HEK293T (cell line): ENCODE measurements at regions not wholly inside any gene's neighbourhood (a gene's known extent, or its start where the extent isn't known, plus 50 kb on each side); places are given as distances from the start of the nearest gene placed in this dataset.

Experiments used
- CTCF ChIA-PET: fragments of 350-600 bp; formaldehyde crosslinking; extraction: SDS; loops from one replicate; lab custom pipeline; 2021; ENCODE audit warnings: antibody characterized with exemption, inconsistent platforms; lab: Yijun Ruan, JAX
- POLR2A ChIA-PET: fragments of 350-600 bp; formaldehyde crosslinking; extraction: SDS; loops from one replicate; lab custom pipeline; 2020; ENCODE audit warnings: antibody characterized with exemption, inconsistent platforms; lab: Yijun Ruan, JAX
- DNase-seq: peaks from one replicate; pipeline ENCODE4 v3.0.0; 2012; ENCODE audit warnings: mixed read lengths; ENCODE audit errors: extremely low spot score
- ARNT ChIP-seq: fragments of 450-650 bp; IDR thresholded peaks from 2 replicates; pipeline ENCODE4 v1.6.1; 2017; ENCODE audit warnings: mild to moderate bottlenecking
- BHLHE40 ChIP-seq: fragments of 450-650 bp; IDR thresholded peaks from 2 replicates; pipeline ENCODE4 v1.6.1; 2016; ENCODE audit warnings: mild to moderate bottlenecking, moderate library complexity, borderline replicate concordance
- CTBP1 ChIP-seq: fragments of 450-650 bp; IDR thresholded peaks from 2 replicates; pipeline ENCODE4 v1.6.1; 2016; ENCODE audit warnings: borderline replicate concordance
- ELF4 ChIP-seq: fragments of 450-650 bp; IDR thresholded peaks from 2 replicates; pipeline ENCODE4 v1.6.1; 2017; ENCODE audit warnings: antibody characterized with exemption
- FOXA1 ChIP-seq: fragments of 450-650 bp; IDR thresholded peaks from 2 replicates; pipeline ENCODE4 v1.6.1; 2016; ENCODE audit warnings: mild to moderate bottlenecking
- FOXK2 ChIP-seq: fragments of 450-650 bp; IDR thresholded peaks from 2 replicates; pipeline ENCODE4 v1.6.1; 2016; ENCODE audit warnings: mild to moderate bottlenecking
- FOXM1 ChIP-seq: fragments of 450-650 bp; IDR thresholded peaks from 2 replicates; pipeline ENCODE4 v1.6.1; 2017; ENCODE audit warnings: mild to moderate bottlenecking, borderline replicate concordance
- HDGF ChIP-seq: fragments of 450-650 bp; IDR thresholded peaks from 2 replicates; pipeline ENCODE4 v1.6.1; 2017; ENCODE audit warnings: antibody characterized with exemption, borderline replicate concordance
- L3MBTL2 ChIP-seq: fragments of 450-650 bp; conservative IDR thresholded peaks from 2 replicates; pipeline ENCODE4 v1.6.1; 2016; ENCODE audit warnings: mild to moderate bottlenecking
- LEF1 ChIP-seq: fragments of 450-650 bp; IDR thresholded peaks from 2 replicates; pipeline ENCODE4 v1.6.1; 2017; ENCODE audit warnings: mild to moderate bottlenecking, borderline replicate concordance
- NFRKB ChIP-seq: fragments of 450-650 bp; IDR thresholded peaks from 2 replicates; pipeline ENCODE4 v1.6.1; 2016; ENCODE audit warnings: mild to moderate bottlenecking, moderate library complexity
- SP1 ChIP-seq: fragments of 450-650 bp; IDR thresholded peaks from 2 replicates; pipeline ENCODE4 v1.6.1; 2017
- SUZ12 ChIP-seq: fragments of 450-650 bp; IDR thresholded peaks from 2 replicates; pipeline ENCODE4 v1.6.1; 2016; ENCODE audit warnings: mild to moderate bottlenecking
- TARDBP ChIP-seq: fragments of 450-650 bp; IDR thresholded peaks from 2 replicates; pipeline ENCODE4 v1.6.1; 2016
- ZNF384 ChIP-seq: fragments of 450-650 bp; IDR thresholded peaks from 2 replicates; pipeline ENCODE4 v1.6.1; 2016
- TF ChIP-seq, protein P1 (sequence below): fragments of 450-650 bp; IDR thresholded peaks from 2 replicates; pipeline ENCODE4 v1.6.1; 2016

DNA sequence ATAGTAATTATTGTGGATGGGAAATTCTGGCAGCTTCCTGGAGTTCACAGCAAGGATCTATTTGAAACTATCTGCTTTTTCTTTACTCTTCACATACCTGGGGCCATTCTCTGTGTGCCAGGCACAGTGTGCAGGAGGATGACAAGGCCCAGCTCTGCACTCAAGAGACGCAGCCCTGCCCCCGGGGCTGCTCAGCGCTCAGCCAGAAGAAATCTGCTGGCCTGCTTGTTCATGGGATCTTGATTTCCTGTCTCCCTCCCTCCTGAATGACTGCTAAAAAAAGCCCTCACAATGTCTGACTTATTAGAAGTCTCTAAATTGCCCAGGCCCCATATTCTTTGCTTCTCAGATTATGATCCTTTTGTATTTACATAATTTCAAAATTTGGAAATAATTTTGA lies 210.9 kb downstream of the DCDC2C start:
- TF ChIP-seq BHLHE40, result no peak
- no peak for TF ChIP-seq ELF4
- TF ChIP-seq L3MBTL2, result no peak
- TF ChIP-seq, protein P1, sequence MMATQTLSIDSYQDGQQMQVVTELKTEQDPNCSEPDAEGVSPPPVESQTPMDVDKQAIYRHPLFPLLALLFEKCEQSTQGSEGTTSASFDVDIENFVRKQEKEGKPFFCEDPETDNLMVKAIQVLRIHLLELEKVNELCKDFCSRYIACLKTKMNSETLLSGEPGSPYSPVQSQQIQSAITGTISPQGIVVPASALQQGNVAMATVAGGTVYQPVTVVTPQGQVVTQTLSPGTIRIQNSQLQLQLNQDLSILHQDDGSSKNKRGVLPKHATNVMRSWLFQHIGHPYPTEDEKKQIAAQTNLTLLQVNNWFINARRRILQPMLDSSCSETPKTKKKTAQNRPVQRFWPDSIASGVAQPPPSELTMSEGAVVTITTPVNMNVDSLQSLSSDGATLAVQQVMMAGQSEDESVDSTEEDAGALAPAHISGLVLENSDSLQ, result no peak
- TF ChIP-seq NFRKB, result no peak
- no peak for TF ChIP-seq SUZ12
- TF ChIP-seq LEF1, result no peak
- no peak for TF ChIP-seq FOXA1
- no peak for TF ChIP-seq HDGF
- no peak for TF ChIP-seq FOXM1
- TF ChIP-seq TARDBP, result no peak
- ChIA-PET CTCF (no interaction called here), POLR2A (no interaction called here)
- DNase-seq, result no peak

DNA sequence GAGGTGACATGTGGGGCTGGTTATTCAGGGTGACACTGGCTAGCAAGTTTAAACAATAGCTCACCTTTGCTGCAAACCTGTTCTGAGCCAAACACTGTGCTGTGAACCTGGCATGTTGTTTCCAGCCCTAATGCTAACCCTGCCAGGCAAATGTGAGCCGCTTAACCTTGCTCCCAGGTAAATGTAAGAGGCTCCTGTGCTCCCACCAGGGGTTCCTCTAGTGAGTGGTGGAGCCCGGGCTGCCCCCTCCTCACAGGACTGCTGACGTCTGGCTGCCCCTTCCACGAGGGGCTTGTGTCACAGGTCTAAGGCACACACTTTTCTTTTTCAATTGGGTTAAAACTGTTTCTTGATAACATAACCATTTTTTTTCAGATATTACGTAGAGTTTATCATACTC lies 223.7 kb downstream of the DCDC2C start:
- POLR2A ChIA-PET, result no interaction called here
- CTCF ChIA-PET, result no interaction called here
- DNase-seq, result no peak
- no peak for TF ChIP-seq ELF4
- TF ChIP-seq ZNF384, result no peak
- no peak for TF ChIP-seq BHLHE40

DNA sequence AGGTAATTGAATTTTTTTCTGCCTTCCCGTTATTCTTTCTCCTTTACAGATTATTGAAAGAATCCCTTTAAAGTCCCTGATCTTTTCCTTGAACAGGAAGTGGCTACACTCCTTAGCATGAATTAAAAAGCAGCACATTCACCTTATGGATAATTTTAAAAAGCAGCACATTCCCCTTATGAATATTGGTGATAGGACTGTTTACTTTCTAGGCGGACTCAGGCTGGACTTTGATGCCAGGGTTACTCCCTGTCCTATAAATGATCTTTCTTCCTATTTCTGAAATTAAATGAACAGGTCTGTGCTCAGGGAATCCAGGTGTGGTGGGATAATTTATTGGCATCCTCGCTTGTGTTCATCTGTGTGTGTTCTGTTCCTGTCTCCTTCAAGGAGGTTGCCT lies 226.0 kb downstream of the DCDC2C start:
- TF ChIP-seq HDGF, result no peak
- no peak for TF ChIP-seq ARNT
- TF ChIP-seq TARDBP, result no peak
- TF ChIP-seq L3MBTL2, result no peak
- no peak for TF ChIP-seq LEF1
- no peak for TF ChIP-seq CTBP1
- CTCF ChIA-PET, result no interaction called here

DNA sequence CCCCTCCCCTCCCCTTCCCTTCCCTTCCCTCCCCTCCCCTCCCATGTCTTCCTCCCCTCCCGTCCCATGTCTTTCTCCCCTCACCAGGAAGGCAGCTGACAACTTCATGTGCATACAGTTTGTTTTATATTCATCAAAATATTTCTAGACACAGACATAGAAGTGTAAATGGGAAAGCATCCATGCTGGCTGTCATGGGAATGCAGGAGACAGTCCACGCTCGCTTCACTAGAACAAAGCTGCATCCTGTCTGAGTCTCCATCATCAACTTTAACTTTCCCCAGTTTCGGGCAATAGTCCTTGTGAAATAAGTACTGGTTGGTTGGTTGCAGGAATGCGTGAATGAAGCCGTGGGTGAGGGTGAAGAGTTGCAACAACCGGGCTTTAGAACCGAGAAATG lies 226.9 kb downstream of the DCDC2C start:
- no peak for DNase-seq
- no peak for TF ChIP-seq FOXK2
- TF ChIP-seq ELF4, result no peak
- TF ChIP-seq LEF1, result no peak
- TF ChIP-seq HDGF, result no peak
- TF ChIP-seq CTBP1, result no peak
- no peak for TF ChIP-seq ZNF384
- TF ChIP-seq NFRKB, result no peak
- no peak for TF ChIP-seq SP1
- TF ChIP-seq, protein P1, result no peak
- no peak for TF ChIP-seq FOXM1
- TF ChIP-seq L3MBTL2, result no peak
- no peak for TF ChIP-seq SUZ12
- no peak for TF ChIP-seq ARNT
- no peak for TF ChIP-seq TARDBP
- no peak for TF ChIP-seq BHLHE40
- CTCF ChIA-PET, result no interaction called here
- POLR2A ChIA-PET, result no interaction called here

More for the DNA sequence above, 226.0 kb downstream of the DCDC2C start:
- no peak for DNase-seq
- POLR2A ChIA-PET, result no interaction called here

DNA sequence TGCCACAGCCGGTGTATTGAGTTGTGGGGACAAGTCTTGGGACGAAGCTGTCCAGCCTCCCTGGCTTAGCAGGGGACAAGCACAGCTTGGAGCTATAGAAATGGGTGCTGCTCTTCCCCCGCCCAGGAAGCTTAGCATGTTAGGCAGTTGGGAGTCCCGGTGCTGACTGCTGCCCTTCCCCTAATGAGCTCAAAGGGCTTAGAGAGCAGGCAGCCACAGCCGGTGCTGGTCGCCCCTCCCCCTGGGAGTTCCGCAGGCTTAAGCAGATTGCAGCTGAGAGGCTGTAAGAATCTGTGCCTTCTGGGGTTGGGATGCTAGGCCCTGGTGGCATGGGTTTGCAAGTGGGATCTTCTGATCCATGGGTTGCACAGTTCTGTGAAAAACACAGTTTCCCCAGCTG lies 237.3 kb downstream of the DCDC2C start:
- POLR2A ChIA-PET, result no interaction called here
- CTCF ChIA-PET, result no interaction called here
- DNase-seq, result no peak
- TF ChIP-seq NFRKB (no peak), HDGF (no peak), FOXA1 (no peak)

DNA sequence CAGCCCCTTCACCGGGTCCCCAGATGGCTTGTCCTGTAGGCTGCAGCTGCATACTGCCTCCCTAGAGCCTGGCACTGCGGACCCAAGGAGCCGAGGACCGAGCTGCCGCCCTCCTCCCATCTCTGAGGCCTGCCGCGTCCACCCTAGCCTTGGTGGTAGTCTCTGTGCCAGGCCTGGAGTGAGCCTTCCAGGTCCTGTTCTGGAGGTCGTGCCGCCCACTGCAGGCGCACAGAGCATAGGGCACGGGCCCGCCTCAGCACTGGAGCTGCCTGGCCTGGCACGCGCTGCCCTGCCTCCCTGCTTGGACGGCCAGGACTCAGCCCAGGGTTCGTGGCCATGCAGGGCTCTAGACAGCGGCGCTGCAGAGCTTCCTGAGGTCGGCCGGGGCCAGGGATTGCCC lies 239.5 kb downstream of the DCDC2C start:
- ChIA-PET CTCF (no interaction called here), POLR2A (no interaction called here)
- TF ChIP-seq CTBP1, result no peak
- TF ChIP-seq NFRKB, result no peak
- TF ChIP-seq L3MBTL2, result no peak
- TF ChIP-seq BHLHE40, result no peak
- TF ChIP-seq FOXK2, result no peak
- no peak for TF ChIP-seq ARNT
- TF ChIP-seq, protein P1, result no peak
- no peak for TF ChIP-seq LEF1
- TF ChIP-seq FOXA1, result no peak
- TF ChIP-seq SUZ12, result no peak
- no peak for TF ChIP-seq SP1
- TF ChIP-seq ZNF384, result no peak
- no peak for TF ChIP-seq TARDBP
- TF ChIP-seq FOXM1, result no peak
- no peak for TF ChIP-seq ELF4
- TF ChIP-seq HDGF, result no peak
- DNase-seq, result no peak

DNA sequence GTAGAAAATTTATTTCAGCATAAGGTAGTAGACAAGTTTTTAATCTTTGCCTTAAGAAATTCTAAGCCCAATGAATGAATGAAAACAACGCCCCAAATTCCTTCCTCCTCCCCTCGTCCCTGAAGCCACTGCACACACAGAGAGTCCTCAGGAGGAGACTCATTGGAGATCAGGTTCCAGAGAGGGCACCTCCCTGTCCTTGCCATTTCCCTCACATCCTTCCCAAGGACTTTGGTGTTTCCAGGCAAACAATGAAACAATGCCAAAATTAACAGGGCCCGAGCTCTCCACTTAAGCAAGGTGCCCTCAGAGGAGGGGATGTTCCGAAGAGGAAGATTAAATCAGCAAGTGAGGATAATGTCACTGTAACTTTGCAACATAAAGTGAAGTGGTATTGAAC lies 240.7 kb downstream of the DCDC2C start:
- POLR2A ChIA-PET, result no interaction called here
- TF ChIP-seq LEF1, result no peak
- no peak for TF ChIP-seq SP1
- TF ChIP-seq ELF4, result no peak
- no peak for TF ChIP-seq BHLHE40
- no peak for TF ChIP-seq FOXA1
- no peak for TF ChIP-seq ZNF384
- TF ChIP-seq TARDBP, result no peak
- TF ChIP-seq L3MBTL2, result no peak
- TF ChIP-seq CTBP1, result no peak
- TF ChIP-seq FOXK2, result no peak
- TF ChIP-seq NFRKB, result no peak
- TF ChIP-seq, protein P1, result no peak
- no peak for TF ChIP-seq SUZ12
- no peak for TF ChIP-seq HDGF
- no peak for TF ChIP-seq FOXM1
- CTCF ChIA-PET, result no interaction called here
- DNase-seq, result no peak
